Esophagus squamous epithelium (tissue), 5 donors: ENCODE measurements at regions not wholly inside any gene's neighbourhood (a gene's known extent, or its start where the extent isn't known, plus 50 kb on each side); places are given as distances from the start of the nearest gene placed in this dataset.

ENCODE experiments used
- DNase-seq: peaks from one replicate; lab custom pipeline; 2025; lab: John Stamatoyannopoulos, UW
- H3K27ac ChIP-seq, 4 donors: fragments of 200-600 bp; sonication (generic); one replicate each; pipeline ENCODE4 v1.5.1; 2016 to 2019; ENCODE audit warnings: mild to moderate bottlenecking in 1 of 4
- H3K27me3 ChIP-seq, 4 donors: fragments of 200-600 bp; sonication (generic); 1 replicate in 3 of 4; 2 replicates in 1 of 4; pipeline versions ENCODE4 v1.5.1 to v1.6.0; 2017 to 2021; ENCODE audit warnings: antibody characterized with exemption in 1 of 4
- H3K36me3 ChIP-seq, 3 donors: fragments of 200-600 bp; sonication (generic); one replicate each; pipeline ENCODE4 v1.5.1; 2016 to 2019
- H3K4me1 ChIP-seq, 3 donors: fragments of 200-600 bp; sonication (generic); one replicate each; pipeline ENCODE4 v1.5.1; 2017 to 2019
- H3K4me3 ChIP-seq, 4 donors: fragments of 200-600 bp; sonication (generic); 1 replicate in 3 of 4; 2 replicates in 1 of 4; pipeline ENCODE4 v1.5.1; 2016 to 2019; ENCODE audit warnings: mild to moderate bottlenecking in 2 of 4, moderate library complexity in 1 of 4
- H3K9me3 ChIP-seq, 3 donors: fragments of 200-600 bp; sonication (generic); one replicate each; pipeline ENCODE4 v1.5.1; 2016 to 2019
- POLR2A ChIP-seq, 4 donors: fragments of 450-650 bp; IDR thresholded peaks; one replicate each; pipeline ENCODE4 v1.6.1; 2017; ENCODE audit warnings: antibody characterized with exemption in 4 of 4, mild to moderate bottlenecking in 4 of 4, moderate library complexity in 3 of 4
- WGBS, 2 donors: methylation state at CpG; one replicate each; pipeline ENCODE4 v1.1.5; 2018; 5-methylcytosine and 5-hydroxymethylcytosine counted together
- intact Hi-C: fragments of 100-400 bp; cut with DNase I; formaldehyde crosslinking; loops from one replicate; pipeline ENCODE4 v1.15.0; 2022
- TF ChIP-seq, protein P1 (sequence below), 6 experiments: fragments of 450-650 bp in 4 of 6; fragments of 200-600 bp in 2 of 6; sonication (generic) in 2 of 6; IDR thresholded peaks; one replicate each; pipeline ENCODE4 v1.5.1; 2016 to 2019; ENCODE audit warnings: antibody characterized with exemption in 6 of 6, mild to moderate bottlenecking in 4 of 6, moderate library complexity in 4 of 6
- donor health status: DM: yes; HTN: yes; CAD: no.

GRCh38 chr7:16235147-16236114 lies 185.9 kb downstream of the CRPPA start:
- no peak overlapping the region for H3K4me3 ChIP-seq
- TF ChIP-seq POLR2A (IDR thresholded peaks at IDR 0.05) = no peak
- TF ChIP-seq, protein P1, sequence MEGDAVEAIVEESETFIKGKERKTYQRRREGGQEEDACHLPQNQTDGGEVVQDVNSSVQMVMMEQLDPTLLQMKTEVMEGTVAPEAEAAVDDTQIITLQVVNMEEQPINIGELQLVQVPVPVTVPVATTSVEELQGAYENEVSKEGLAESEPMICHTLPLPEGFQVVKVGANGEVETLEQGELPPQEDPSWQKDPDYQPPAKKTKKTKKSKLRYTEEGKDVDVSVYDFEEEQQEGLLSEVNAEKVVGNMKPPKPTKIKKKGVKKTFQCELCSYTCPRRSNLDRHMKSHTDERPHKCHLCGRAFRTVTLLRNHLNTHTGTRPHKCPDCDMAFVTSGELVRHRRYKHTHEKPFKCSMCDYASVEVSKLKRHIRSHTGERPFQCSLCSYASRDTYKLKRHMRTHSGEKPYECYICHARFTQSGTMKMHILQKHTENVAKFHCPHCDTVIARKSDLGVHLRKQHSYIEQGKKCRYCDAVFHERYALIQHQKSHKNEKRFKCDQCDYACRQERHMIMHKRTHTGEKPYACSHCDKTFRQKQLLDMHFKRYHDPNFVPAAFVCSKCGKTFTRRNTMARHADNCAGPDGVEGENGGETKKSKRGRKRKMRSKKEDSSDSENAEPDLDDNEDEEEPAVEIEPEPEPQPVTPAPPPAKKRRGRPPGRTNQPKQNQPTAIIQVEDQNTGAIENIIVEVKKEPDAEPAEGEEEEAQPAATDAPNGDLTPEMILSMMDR (IDR thresholded peaks at IDR 0.05) = no peak
- peaks cover 0 to 13% (median 9%) of the 10 kb centered on the region in 3 donors for H3K9me3 ChIP-seq
- H3K27me3 ChIP-seq = no peaks in the 10 kb centered on the region
- 51 to 53% methylated on average over 5 of the region's 5 CpGs for WGBS, 2 donors
- intact Hi-C loops = no loop called here
- peaks cover 0 to 5% (median 0%) of the 10 kb centered on the region in 3 donors for H3K4me1 ChIP-seq
- no peaks in the 10 kb centered on the region for H3K36me3 ChIP-seq
- H3K27ac ChIP-seq = no peak overlapping the region
- DNase-seq = no peak

DNA sequence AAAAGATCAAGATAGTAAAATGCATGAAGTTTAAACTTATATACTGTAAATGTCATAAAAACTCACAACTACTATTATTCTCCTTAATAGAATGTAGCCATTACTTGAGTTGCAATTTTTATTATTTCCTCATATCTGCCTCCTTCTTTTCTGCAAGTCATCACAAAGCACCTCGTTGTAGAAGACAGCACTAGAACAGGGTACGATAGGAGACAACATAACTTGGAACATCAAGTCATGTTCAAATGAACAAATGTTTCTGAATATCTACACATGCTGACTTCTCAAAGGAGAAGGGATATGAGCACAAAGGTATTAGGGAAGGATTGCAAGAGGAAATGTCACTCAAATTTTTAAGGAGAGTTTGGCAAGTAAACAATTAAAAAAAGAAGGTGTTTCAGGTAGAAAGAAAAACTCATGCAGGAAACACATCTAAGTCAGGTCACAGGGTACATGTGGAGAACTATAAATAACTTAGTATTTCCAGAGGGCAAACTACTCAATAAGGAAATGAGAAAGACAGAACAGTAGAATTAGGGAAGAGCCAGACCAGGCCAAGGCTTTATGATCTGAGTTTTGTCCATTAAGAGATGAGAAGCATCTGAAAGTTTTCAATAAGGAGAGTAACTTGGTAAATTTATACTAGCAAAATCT lies 186.7 kb downstream of the CRPPA start:
- no peak overlapping the region for H3K27ac ChIP-seq
- no peak overlapping the region for H3K4me3 ChIP-seq
- DNase-seq = no peak
- no peak for TF ChIP-seq POLR2A (IDR thresholded peaks at IDR 0.05)
- TF ChIP-seq, protein P1 (IDR thresholded peaks at IDR 0.05) = no peak
- intact Hi-C loops = no loop called here
- H3K36me3 ChIP-seq = no peaks in the 10 kb centered on the region
- WGBS, 2 donors = 55 to 71% methylated on average over 2 of the region's 2 CpGs
- H3K9me3 ChIP-seq = peaks cover 0 to 21% (median 14%) of the 10 kb centered on the region in 3 donors
- H3K27me3 ChIP-seq = no peaks in the 10 kb centered on the region
- peaks cover 0 to 5% (median 0%) of the 10 kb centered on the region in 3 donors for H3K4me1 ChIP-seq

GRCh38 chr7:16233517-16233916 lies 187.8 kb downstream of the CRPPA start:
- no peak for DNase-seq
- Histone ChIP-seq H3K9me3 (peaks cover 0 to 25% (median 14%) of the 10 kb centered on the region in 3 donors), H3K4me3 (no peak overlapping the region), H3K36me3 (no peaks in the 10 kb centered on the region), H3K27me3 (no peaks in the 10 kb centered on the region), H3K4me1 (peaks cover 0 to 5% (median 0%) of the 10 kb centered on the region in 3 donors), H3K27ac (no peak overlapping the region)
- intact Hi-C loops = no loop called here
- WGBS, 2 donors = 85 to 86% methylated on average over 2 of the region's 2 CpGs
- TF ChIP-seq, protein P1 (IDR thresholded peaks at IDR 0.05) = no peak
- no peak for TF ChIP-seq POLR2A (IDR thresholded peaks at IDR 0.05)

- H3K27ac ChIP-seq = no peak overlapping the region
- 95 to 100% methylated on average over 1 of the region's 1 CpG for WGBS, 2 donors
- H3K4me1 ChIP-seq = peaks cover 0 to 5% (median 0%) of the 10 kb centered on the region in 3 donors
- intact Hi-C loops = no loop called here
- no peak for DNase-seq
- H3K4me3 ChIP-seq = no peak overlapping the region
- H3K36me3 ChIP-seq = no peaks in the 10 kb centered on the region
- no peaks in the 10 kb centered on the region for H3K27me3 ChIP-seq
- H3K9me3 ChIP-seq = peaks cover 0 to 25% (median 14%) of the 10 kb centered on the region in 3 donors
- TF ChIP-seq POLR2A (IDR thresholded peaks at IDR 0.05) = no peak
- TF ChIP-seq, protein P1 (IDR thresholded peaks at IDR 0.05) = no peak
Observed at GRCh38 chr7:16232273-16232672, 189.1 kb downstream of the CRPPA start.
